T-helper 1 cell treated with Interleukin-12 subunit alpha and Interleukin-12 subunit beta and Interleukin-4 antibody, amounts not matched to agents 30 μg/mL and 1 μg/mL, for 36 hours (primary cell): ENCODE measurements at regions not wholly inside any gene's neighbourhood (a gene's known extent, or its start where the extent isn't known, plus 50 kb on each side); places are given as distances from the start of the nearest gene placed in this dataset.

ENCODE experiments used
- H3K27ac Mint-ChIP-seq: one replicate; pipeline ENCODE4 v1.8.0; 2021; ENCODE audit warnings: mild to moderate bottlenecking, mixed read lengths
- H3K27me3 Mint-ChIP-seq: one replicate; pipeline ENCODE4 v1.8.0; 2021; ENCODE audit warnings: low read depth, mixed read lengths
- H3K36me3 Mint-ChIP-seq: one replicate; pipeline ENCODE4 v1.8.0; 2021; ENCODE audit warnings: low read depth, mixed read lengths
- H3K4me1 Mint-ChIP-seq: one replicate; pipeline ENCODE4 v1.8.0; 2021; ENCODE audit warnings: low read depth, mixed read lengths
- H3K4me3 Mint-ChIP-seq: one replicate; pipeline ENCODE4 v1.8.0; 2021; ENCODE audit warnings: mild to moderate bottlenecking, moderate library complexity, mixed read lengths
- H3K9me3 Mint-ChIP-seq: one replicate; pipeline ENCODE4 v1.8.0; 2021; ENCODE audit warnings: mixed read lengths

DNA sequence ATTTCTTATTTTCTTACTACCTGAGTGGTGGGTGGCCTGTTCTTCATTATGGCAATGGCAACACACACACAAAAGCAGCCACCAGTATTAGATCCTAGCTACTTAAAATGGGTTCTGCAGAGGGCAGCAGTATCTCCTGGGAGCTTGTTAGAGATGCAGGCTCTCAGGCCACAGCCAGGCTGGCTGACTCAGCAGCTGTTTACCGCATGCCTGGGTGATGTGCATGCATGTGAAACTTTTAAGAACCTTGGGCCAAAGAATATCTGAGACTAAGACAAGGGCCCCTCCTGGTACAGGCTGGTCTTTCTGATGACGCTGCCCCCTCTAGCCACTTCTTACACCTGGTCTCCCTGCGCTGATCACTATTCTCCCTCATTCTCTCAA is 399.0 kb downstream of the MED10 start:
- Mint-ChIP-seq H3K4me3 (no peak overlapping the region), H3K4me1 (no peaks in the 10 kb centered on the region), H3K36me3 (no peaks in the 10 kb centered on the region), H3K27me3 (no peaks in the 10 kb centered on the region), H3K27ac (no peak overlapping the region), H3K9me3 (no peaks in the 10 kb centered on the region)

DNA sequence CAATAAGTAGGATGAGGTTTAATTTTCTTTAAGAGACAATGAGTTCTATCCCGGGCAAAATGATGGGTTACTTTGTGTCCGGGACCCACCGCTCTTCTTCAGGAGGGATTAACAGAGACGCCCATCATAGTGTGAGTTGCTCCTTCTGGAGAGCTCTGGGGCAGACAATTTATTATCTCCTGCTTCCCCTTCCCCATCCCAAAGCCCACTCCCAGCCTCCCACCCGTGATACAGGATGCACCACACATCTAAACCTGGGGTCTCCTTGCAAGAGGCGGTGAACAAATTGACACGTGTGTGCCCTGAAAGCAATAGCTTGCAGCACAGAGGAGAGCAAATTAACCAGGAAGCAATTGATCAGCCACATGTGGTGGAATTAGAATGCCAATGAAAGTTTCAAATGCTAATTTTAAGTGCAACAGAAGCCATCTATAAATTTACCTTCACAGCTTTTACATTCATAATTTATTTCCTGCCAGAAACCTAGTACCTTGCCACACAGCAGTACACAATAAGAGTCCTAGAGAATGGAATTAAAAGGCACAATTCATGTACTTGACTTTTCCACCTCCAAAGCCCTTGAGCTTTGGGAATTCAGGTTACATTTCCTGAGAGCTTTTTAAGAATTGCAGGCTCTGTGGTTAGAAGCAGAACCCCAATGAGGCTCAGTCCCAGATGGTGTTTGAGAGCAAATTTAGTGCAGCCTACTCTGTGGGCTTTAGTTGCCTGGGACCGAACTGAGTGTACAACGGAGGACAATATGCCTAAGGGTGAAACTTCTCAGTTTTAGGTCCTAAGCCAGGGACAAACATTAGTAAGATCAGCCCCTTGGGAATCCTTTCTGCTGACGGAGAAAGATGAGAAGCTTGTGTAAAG is 399.6 kb downstream of the MED10 start:
- Mint-ChIP-seq H3K4me3 (no peak overlapping the region), H3K27ac (no peak overlapping the region), H3K9me3 (no peaks in the 10 kb centered on the region), H3K27me3 (no peaks in the 10 kb centered on the region), H3K36me3 (no peaks in the 10 kb centered on the region), H3K4me1 (no peaks in the 10 kb centered on the region)

DNA sequence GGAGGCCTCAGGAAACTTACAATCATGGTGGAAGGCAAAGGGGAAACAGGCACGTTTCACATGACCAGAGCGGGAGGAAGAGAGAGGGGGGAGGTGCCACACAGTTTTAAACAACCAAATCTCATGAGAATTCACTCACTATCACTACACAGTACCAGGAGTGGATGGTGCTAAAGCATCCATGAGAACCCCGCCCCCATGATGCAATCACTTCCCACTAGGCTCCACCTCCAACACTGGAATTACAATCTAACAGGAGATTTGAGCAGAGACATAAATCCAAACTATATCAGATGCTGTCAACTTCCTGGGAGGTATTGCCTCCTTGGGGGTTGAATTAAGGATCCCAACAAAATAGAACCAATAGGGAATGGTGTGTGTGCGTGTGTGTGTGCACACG is 407.1 kb downstream of the MED10 start:
- no peaks in the 10 kb centered on the region for H3K27me3 Mint-ChIP-seq
- H3K27ac Mint-ChIP-seq: no peak overlapping the region
- no peaks in the 10 kb centered on the region for H3K36me3 Mint-ChIP-seq
- no peaks in the 10 kb centered on the region for H3K4me1 Mint-ChIP-seq
- H3K4me3 Mint-ChIP-seq: no peak overlapping the region
- H3K9me3 Mint-ChIP-seq: no peaks in the 10 kb centered on the region

DNA sequence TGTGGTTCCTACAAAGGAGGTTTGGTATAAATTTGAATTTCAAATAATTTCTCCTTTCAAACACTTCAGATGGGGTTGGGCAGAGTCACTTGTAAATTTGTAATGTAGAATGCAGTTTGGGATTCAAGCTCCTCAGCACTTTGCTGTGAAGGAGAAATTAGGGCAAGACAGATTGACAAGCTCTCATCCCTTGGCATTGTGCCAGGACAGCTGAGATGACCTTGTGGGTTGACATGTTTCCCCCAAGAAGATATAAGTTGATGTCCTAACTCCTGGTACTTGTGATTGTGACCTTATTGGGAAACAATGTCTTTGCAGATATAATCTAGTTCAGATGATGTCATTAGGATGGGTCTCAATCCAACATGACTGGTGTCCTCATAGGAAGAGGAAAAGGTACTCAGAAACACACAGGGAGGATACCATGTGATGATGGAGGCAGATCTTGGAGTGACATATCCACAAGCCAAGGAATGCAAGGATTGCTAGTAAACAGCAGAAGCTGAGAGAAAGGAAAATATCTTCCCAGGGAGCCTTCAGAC is 408.3 kb downstream of the MED10 start:
- Mint-ChIP-seq H3K9me3 (no peaks in the 10 kb centered on the region), H3K4me3 (no peak overlapping the region), H3K27me3 (no peaks in the 10 kb centered on the region), H3K36me3 (no peaks in the 10 kb centered on the region), H3K4me1 (no peaks in the 10 kb centered on the region), H3K27ac (no peak overlapping the region)

DNA sequence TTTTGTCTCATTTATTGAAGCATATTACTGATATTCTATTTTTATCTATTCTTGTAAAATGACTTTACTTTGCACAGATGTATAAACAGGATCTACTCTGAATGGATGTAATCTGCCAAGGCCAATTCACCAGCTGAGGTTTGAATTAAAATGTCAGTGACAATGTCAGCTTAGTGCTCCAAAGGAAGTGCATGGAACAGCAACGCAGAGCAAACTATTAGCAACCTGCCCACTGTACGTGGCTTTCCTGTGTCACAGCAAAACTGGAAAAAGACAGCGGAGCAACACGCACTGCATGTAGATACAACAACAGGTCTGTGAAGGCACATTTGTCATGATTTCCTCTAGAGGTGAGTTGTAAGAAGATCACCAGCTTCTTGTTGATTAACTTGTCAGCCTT is 409.4 kb downstream of the MED10 start:
- Mint-ChIP-seq H3K27me3 (no peaks in the 10 kb centered on the region), H3K9me3 (no peaks in the 10 kb centered on the region), H3K4me1 (no peaks in the 10 kb centered on the region), H3K4me3 (no peak overlapping the region), H3K27ac (no peak overlapping the region), H3K36me3 (no peaks in the 10 kb centered on the region)

DNA sequence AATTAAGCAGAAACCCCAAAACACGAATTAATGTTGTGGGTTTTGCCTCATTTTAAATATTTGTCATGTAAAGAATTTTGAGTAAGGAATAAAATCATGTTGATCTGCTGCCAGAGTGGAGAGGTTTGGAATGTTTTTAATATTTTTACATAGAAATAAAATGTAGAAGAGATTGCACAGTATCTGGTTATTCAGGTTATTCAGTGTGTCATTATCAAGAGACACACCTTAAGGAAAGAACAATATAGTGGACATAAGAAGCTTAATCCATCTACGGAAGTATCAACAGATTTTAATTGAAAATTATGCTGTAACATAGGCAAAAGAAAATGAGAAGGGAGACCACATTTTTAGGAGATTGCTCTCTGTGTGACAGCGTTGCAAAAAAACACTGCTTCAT is 410.4 kb downstream of the MED10 start:
- Mint-ChIP-seq H3K36me3 (no peaks in the 10 kb centered on the region), H3K27ac (no peak overlapping the region), H3K4me3 (no peak overlapping the region), H3K9me3 (no peaks in the 10 kb centered on the region), H3K27me3 (no peaks in the 10 kb centered on the region), H3K4me1 (no peaks in the 10 kb centered on the region)

DNA sequence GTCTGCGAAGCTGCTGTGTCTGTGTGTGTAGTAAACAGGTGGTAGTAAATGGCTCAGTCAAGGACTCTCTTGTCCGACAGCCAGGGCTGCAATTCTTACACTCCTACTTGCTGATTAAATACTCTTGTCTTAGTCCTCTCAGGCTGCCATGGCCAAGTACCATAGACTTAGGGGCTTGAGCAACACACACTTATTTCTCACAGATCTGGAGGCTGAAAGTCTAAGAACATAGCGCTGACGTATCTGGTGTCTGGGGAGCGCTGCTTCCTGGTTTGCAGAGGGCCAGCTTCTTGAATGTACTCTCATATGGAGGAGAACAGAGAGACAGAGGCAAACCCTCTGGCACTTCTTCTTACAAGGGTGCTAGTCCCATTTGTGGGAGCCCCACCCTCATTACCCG is 411.0 kb downstream of the MED10 start:
- H3K4me1 Mint-ChIP-seq: no peaks in the 10 kb centered on the region
- no peaks in the 10 kb centered on the region for H3K27me3 Mint-ChIP-seq
- H3K27ac Mint-ChIP-seq: no peak overlapping the region
- H3K4me3 Mint-ChIP-seq: no peak overlapping the region
- no peaks in the 10 kb centered on the region for H3K9me3 Mint-ChIP-seq
- no peaks in the 10 kb centered on the region for H3K36me3 Mint-ChIP-seq

DNA sequence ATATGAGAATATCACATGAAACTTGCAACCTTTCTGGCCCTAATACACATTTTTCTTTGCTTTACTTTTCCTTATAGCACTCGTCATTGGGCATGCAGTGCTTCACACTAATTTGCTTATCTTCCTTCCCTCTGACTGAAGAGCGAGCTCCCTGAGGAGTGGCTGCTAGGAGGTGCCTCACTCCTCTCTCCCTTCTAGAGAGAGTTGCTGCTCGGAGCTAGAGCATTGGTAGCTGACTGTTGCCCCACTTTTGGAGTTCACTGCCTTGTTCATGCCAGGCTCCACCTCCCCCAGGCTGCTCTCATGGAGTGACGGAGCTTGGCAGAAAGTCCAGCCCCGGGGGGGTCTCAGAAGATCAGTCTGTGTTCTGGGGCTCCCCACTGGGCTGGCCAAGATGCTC is 413.2 kb downstream of the MED10 start:
- H3K27ac Mint-ChIP-seq: no peak overlapping the region
- H3K4me3 Mint-ChIP-seq: no peak overlapping the region
- no peaks in the 10 kb centered on the region for H3K36me3 Mint-ChIP-seq
- H3K9me3 Mint-ChIP-seq: no peaks in the 10 kb centered on the region
- no peaks in the 10 kb centered on the region for H3K27me3 Mint-ChIP-seq
- H3K4me1 Mint-ChIP-seq: no peaks in the 10 kb centered on the region

DNA sequence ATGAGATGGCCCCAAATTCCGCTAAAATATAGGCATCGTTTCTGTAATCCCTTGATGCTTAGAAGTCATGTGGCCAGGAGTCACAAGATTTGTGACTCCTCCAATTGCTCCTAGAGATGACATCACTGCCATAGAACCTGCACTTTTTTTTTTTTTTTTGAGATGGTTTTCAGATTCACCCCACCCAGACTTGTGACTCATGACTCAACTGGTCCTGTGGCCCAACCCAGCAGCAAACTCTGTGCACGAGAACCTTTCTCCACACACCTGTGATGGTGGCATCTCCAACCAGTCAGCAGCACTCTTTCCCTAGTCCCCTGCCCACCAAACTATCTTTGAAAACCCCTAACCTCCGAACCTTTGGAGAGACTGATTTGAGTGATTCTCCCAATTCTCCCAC is 414.0 kb downstream of the MED10 start:
- Mint-ChIP-seq H3K27me3 (no peaks in the 10 kb centered on the region), H3K9me3 (no peaks in the 10 kb centered on the region), H3K4me3 (no peak overlapping the region), H3K4me1 (no peaks in the 10 kb centered on the region), H3K27ac (no peak overlapping the region), H3K36me3 (no peaks in the 10 kb centered on the region)

DNA sequence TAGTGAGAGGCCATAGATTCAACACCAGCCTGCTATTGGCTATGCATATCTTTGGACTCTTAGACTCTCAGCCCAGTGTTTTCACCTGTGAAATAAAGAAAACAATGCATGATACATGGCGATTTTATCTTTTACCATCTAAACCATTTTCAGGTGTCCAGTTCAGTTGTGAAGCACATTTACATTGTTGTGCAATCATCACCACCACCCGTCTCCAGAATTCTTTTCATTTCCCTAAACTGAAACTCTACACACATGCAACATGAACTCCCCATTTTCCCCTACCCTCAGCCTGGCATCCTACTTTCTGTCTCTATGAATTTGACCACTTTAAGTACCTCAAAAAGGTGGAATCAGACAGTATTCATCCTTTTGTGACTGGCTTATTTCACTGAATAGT is 420.6 kb downstream of the MED10 start:
- Mint-ChIP-seq H3K4me3 (no peak overlapping the region), H3K9me3 (no peaks in the 10 kb centered on the region), H3K4me1 (no peaks in the 10 kb centered on the region), H3K27ac (no peak overlapping the region), H3K27me3 (no peaks in the 10 kb centered on the region), H3K36me3 (no peaks in the 10 kb centered on the region)

DNA sequence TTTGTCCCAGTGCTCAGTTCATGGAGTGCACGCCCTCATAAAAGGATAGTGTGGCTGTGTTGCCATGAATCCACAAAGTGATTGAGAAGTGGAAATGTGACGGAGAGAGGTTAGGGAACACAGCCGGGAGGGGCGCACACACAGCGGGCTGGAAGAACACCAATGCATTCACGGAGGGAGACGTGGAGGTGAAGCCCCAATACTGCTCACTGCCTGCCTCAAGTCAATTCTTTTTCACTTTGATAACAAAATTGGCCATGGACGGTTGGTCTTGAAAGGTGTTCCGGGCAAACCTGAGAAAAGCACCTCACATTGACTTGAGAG is 424.1 kb downstream of the MED10 start:
- H3K4me3 Mint-ChIP-seq: no peak overlapping the region
- no peaks in the 10 kb centered on the region for H3K4me1 Mint-ChIP-seq
- H3K27ac Mint-ChIP-seq: no peak overlapping the region
- no peaks in the 10 kb centered on the region for H3K9me3 Mint-ChIP-seq
- H3K27me3 Mint-ChIP-seq: no peaks in the 10 kb centered on the region
- no peaks in the 10 kb centered on the region for H3K36me3 Mint-ChIP-seq

DNA sequence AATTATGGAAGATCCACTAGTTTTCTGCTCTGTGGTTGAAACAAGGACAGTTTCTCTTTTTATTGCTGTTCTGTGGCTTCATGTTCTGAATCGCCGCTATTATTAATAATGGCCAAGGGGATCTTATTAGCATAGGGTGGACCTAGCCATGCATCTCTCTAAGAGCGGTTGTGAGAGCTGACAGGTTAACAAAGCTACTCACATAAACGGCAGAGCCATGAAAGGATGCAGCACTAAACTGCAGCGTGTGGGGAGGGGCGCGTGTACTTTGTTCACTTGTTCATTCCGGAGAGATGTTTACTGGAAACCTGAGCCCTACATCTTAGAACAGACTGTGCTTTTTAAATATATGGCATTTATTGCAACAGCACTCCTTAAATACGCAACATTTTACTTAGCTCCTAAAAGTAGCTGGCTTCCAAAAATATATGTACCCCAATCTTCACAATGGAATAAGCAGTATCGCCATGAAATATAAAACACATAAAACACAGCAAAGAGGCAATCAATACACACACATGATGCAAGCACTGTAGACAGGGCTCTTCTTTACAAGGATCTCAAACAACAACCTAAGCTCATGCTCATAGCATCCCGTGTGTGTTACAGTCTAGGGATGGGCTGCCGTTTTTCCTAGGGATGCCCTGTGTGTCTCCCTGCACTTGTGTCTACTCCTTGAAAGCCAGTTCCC is 424.6 kb downstream of the MED10 start:
- no peaks in the 10 kb centered on the region for H3K27me3 Mint-ChIP-seq
- H3K36me3 Mint-ChIP-seq: no peaks in the 10 kb centered on the region
- no peak overlapping the region for H3K27ac Mint-ChIP-seq
- H3K9me3 Mint-ChIP-seq: no peaks in the 10 kb centered on the region
- H3K4me3 Mint-ChIP-seq: no peak overlapping the region
- H3K4me1 Mint-ChIP-seq: no peaks in the 10 kb centered on the region

DNA sequence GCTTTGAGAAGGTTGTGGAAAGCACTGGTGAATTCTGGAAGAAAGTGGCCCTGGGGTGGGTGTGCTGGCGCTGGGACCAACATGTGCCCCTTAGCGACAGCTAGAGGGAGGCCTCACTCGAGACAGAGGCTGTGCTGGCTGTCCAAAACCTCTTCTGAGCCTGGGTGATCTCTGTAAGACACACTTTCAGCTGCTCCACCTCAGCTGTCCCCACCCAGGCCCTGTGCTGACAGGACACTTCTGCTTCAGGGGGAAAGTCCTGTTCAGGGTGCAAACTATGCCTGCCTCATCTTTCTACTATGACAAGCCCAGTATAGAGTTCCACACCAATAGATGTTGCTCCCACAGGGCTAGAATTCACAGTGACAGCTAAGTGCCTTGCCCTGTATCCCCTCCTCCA is 426.4 kb downstream of the MED10 start:
- Mint-ChIP-seq H3K9me3 (no peaks in the 10 kb centered on the region), H3K27me3 (no peaks in the 10 kb centered on the region), H3K27ac (no peak overlapping the region), H3K4me3 (no peak overlapping the region), H3K4me1 (no peaks in the 10 kb centered on the region), H3K36me3 (no peaks in the 10 kb centered on the region)

DNA sequence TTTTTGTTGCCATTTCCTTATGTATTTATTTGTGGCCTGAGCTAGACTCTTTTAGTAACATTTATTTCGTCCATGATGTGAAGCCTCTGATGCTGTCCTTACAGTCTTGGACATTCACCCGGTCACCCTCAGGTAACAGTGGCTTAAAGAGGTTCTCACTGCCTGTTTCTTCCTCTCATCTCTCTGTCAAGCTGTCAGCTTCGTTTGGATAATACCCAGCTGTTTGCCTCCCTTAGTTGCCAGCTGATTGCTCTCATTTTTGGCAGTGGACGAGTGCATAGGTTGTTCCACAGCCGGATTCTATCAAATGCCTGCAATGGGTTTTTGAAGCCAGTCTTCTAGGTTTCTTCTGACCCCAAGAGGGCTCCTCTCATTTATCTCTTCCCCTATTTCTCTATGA is 427.7 kb downstream of the MED10 start:
- H3K27me3 Mint-ChIP-seq: no peaks in the 10 kb centered on the region
- no peaks in the 10 kb centered on the region for H3K9me3 Mint-ChIP-seq
- no peak overlapping the region for H3K4me3 Mint-ChIP-seq
- no peak overlapping the region for H3K27ac Mint-ChIP-seq
- no peaks in the 10 kb centered on the region for H3K36me3 Mint-ChIP-seq
- H3K4me1 Mint-ChIP-seq: no peaks in the 10 kb centered on the region

DNA sequence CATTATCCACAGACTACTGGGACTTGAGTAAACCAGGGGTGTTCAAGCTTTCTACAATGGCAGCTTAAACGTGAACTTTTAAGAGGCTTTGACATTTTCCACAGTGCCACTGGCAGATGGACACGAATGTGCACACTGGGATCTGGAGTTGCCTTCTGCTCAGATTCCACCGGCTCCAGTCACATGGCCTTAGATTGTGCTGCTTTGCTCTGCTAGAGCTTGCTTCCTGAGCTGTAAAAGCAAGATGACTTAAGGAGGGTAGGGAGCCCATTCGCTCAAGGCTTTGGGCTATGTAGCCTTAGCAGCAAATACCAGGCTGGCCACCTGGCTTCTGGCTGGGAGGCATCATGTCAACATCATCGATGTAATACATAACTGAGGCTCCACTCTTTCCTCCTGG is 436.9 kb downstream of the MED10 start:
- Mint-ChIP-seq H3K36me3 (no peaks in the 10 kb centered on the region), H3K27me3 (no peaks in the 10 kb centered on the region), H3K4me1 (no peaks in the 10 kb centered on the region), H3K9me3 (no peaks in the 10 kb centered on the region), H3K4me3 (no peak overlapping the region), H3K27ac (no peak overlapping the region)
